ENCODE measurements at regions not wholly inside any gene's neighbourhood (a gene's known extent, or its start where the extent isn't known, plus 50 kb on each side); places are given as distances from the start of the nearest gene placed in this dataset.

DNA sequence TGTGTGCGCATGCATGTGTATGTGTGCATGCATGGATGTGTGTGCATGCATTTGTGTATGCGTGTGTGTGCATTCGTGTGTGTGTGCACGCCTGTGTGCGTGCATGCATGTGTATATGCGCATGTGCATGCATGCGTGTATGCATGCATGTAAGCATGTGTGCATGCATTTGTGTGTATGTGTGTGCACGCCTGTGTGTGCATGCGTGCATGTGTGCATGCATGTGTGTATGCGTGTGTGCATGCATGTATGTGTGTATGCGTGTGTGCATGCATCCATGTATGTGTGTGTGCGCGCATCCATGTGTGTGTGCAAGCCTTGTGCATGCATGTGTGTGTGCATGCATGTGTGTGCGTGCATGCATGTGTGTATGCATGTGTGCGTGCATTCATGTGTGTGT, 276.8 kb downstream of the PBX3 start:
- TF ChIP-seq CTCF (IDR thresholded peaks at IDR 0.05): no peak
- no peak for TF ChIP-seq POLR2A (IDR thresholded peaks at IDR 0.05)
